Gastroesophageal sphincter (tissue), 4 donors: ENCODE measurements at regions not wholly inside any gene's neighbourhood (a gene's known extent, or its start where the extent isn't known, plus 50 kb on each side); places are given as distances from the start of the nearest gene placed in this dataset.

Experiments used
- ATAC-seq: fragments of 150-250 bp; one replicate; pipeline ENCODE4 v1.9.1; 2016; ENCODE audit warnings: mild to moderate bottlenecking, moderate library complexity
- H3K27ac ChIP-seq, 4 donors: fragments of 200-600 bp; sonication (generic) in 3 of 4; 1 replicate in 3 of 4; 2 replicates in 1 of 4; pipeline ENCODE4 v1.5.1; 2016 to 2019
- H3K27me3 ChIP-seq: fragments of 200-600 bp; sonication (generic); one replicate; pipeline ENCODE4 v1.5.1; 2019
- H3K36me3 ChIP-seq, 2 donors: fragments of 200-600 bp; sonication (generic); one replicate each; pipeline ENCODE4 v1.5.1; 2019; ENCODE audit warnings: control low read depth in 1 of 2
- H3K4me1 ChIP-seq, 3 donors: fragments of 200-600 bp; sonication (generic); 1 replicate in 2 of 3; 2 replicates in 1 of 3; pipeline ENCODE4 v1.5.1; 2016 to 2019; ENCODE audit warnings: control low read depth in 2 of 3
- H3K4me3 ChIP-seq, 2 donors: fragments of 200-600 bp; sonication (generic); one replicate each; pipeline ENCODE4 v1.5.1; 2019; ENCODE audit warnings: mild to moderate bottlenecking in 1 of 2, moderate library complexity in 1 of 2
- H3K9me3 ChIP-seq, 3 donors: fragments of 200-600 bp; sonication (generic); one replicate each; pipeline ENCODE4 v1.5.1; 2017 to 2019; ENCODE audit warnings: control low read depth in 2 of 3
- EP300 ChIP-seq: sonication (generic); formaldehyde crosslinking; IDR thresholded peaks from one replicate; pipeline ENCODE4 v1.6.1; 2017; ENCODE audit warnings: antibody characterized with exemption, mild to moderate bottlenecking
- POLR2A ChIP-seq, 2 donors: fragments of 450-650 bp; IDR thresholded peaks; one replicate each; pipeline ENCODE4 v1.6.1; 2017; ENCODE audit warnings: antibody characterized with exemption in 2 of 2, mild to moderate bottlenecking in 2 of 2, moderate library complexity in 1 of 2
- POLR2AphosphoS5 ChIP-seq: sonication (generic); formaldehyde crosslinking; IDR thresholded peaks from one replicate; pipeline ENCODE4 v1.6.1; 2017; ENCODE audit warnings: antibody characterized with exemption
- WGBS, 2 donors: methylation state at CpG; one replicate each; pipeline ENCODE4 v1.1.5; 2018; ENCODE audit warnings: low coverage in 1 of 2; 5-methylcytosine and 5-hydroxymethylcytosine counted together
- TF ChIP-seq, protein P1 (sequence below), 4 experiments: fragments of 200-600 bp in 2 of 4; fragments of 450-650 bp in 2 of 4; sonication (generic) in 1 of 4; IDR thresholded peaks; one replicate each; pipeline ENCODE4 v1.5.1; 2017 to 2019; ENCODE audit warnings: antibody characterized with exemption in 4 of 4, mild to moderate bottlenecking in 2 of 4, moderate library complexity in 2 of 4

DNA sequence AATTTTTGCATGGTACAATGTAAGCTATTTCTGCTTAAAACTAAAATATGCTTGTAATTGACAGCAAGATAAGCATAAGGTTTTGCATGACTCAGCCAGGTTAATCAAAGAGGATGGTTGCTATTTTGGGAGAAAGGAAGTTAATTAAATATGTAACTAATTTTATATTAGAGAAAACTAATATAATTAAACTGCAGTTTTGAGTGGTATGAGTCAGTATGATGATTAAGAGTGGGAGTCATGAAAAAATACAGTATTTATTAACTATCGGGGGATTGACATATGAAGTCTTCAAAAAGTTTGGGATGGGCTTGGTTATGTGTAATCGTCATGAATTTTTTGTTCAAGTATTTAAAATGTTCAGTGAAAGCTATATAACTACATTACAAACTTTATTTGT lies 54.0 kb upstream of the CDK20 start:
- Histone ChIP-seq H3K36me3 (no peaks in the 10 kb centered on the region), H3K27ac (no peak overlapping the region), H3K4me1 (no peaks in the 10 kb centered on the region), H3K9me3 (no peaks in the 10 kb centered on the region), H3K27me3 (no peaks in the 10 kb centered on the region), H3K4me3 (no peak overlapping the region)
- no peak for ATAC-seq
- 89 to 92% methylated on average over 2 of the region's 2 CpGs for WGBS, 2 donors
- TF ChIP-seq, protein P1, sequence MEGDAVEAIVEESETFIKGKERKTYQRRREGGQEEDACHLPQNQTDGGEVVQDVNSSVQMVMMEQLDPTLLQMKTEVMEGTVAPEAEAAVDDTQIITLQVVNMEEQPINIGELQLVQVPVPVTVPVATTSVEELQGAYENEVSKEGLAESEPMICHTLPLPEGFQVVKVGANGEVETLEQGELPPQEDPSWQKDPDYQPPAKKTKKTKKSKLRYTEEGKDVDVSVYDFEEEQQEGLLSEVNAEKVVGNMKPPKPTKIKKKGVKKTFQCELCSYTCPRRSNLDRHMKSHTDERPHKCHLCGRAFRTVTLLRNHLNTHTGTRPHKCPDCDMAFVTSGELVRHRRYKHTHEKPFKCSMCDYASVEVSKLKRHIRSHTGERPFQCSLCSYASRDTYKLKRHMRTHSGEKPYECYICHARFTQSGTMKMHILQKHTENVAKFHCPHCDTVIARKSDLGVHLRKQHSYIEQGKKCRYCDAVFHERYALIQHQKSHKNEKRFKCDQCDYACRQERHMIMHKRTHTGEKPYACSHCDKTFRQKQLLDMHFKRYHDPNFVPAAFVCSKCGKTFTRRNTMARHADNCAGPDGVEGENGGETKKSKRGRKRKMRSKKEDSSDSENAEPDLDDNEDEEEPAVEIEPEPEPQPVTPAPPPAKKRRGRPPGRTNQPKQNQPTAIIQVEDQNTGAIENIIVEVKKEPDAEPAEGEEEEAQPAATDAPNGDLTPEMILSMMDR (IDR thresholded peaks at IDR 0.05): no peak
- TF ChIP-seq EP300: no peak
- TF ChIP-seq POLR2A (IDR thresholded peaks at IDR 0.05): no peak
- TF ChIP-seq POLR2AphosphoS5: no peak

DNA sequence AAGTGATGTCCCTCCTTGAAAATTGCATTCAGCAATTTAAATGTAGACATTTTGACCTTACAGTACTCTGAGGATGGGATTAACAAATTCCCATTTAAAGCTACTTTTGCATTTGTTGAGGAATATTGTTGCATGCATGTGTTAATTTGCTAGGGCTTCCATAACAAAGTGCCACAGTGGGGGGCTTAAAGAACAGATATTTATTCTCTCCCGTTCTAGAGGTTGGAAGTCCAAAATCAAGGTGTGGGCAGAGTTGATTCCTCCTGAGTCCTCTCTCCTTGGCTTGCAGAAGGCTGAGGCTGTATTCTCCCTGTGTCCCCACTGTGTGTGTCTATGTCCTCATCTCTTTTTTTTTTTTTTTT lies 51.8 kb upstream of the CDK20 start:
- TF ChIP-seq, protein P1 (IDR thresholded peaks at IDR 0.05): no peak
- TF ChIP-seq EP300: no peak
- no peak for TF ChIP-seq POLR2A (IDR thresholded peaks at IDR 0.05)
- TF ChIP-seq POLR2AphosphoS5: no peak
- no peaks in the 10 kb centered on the region for H3K4me1 ChIP-seq
- ATAC-seq: no peak
- no peaks in the 10 kb centered on the region for H3K27me3 ChIP-seq
- H3K9me3 ChIP-seq: no peaks in the 10 kb centered on the region
- WGBS, 2 donors: 60 to 88% methylated on average over 1 of the region's 1 CpG
- no peak overlapping the region for H3K4me3 ChIP-seq
- H3K36me3 ChIP-seq: no peaks in the 10 kb centered on the region
- H3K27ac ChIP-seq: no peak overlapping the region

DNA sequence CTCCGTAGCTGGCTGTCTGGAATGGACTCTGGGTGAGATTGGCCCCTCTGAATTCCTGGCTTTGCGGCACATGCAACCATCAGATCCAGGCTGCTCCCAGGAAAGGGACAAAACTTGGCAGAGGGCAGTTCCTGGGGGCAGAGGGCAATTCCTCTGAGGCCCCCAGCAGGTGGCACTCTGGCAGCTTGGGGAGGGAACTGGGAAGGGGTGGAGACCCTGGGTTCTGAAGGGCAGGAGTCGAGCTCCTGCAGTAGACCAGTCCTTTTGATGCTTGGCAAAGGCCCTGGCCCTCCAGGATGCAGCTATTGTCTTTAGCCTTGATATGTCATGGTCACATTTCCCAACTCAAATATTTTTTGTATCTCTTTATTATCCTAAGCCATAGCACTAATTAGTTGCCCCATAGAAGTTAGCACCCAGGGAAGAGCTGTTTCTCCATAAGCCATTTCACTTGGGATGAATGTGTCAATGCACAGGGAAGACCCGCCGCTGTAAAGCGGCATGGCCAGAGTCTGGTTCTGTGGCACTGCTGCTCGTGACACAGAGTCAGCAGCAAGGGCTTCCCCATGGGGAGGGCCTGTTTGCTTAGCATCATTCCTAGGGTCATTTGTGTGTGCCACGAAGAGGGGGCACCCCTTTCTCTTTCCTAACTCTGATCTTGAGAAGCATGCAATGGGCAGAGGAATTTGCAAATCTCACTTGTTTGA lies 51.2 kb upstream of the CDK20 start:
- Histone ChIP-seq H3K4me1 (no peaks in the 10 kb centered on the region), H3K9me3 (no peaks in the 10 kb centered on the region), H3K27ac (no peak overlapping the region), H3K36me3 (no peaks in the 10 kb centered on the region), H3K4me3 (no peak overlapping the region), H3K27me3 (no peaks in the 10 kb centered on the region)
- ATAC-seq: no peak
- 71 to 100% methylated on average over 1 of the region's 8 CpGs for WGBS, 2 donors
- no peak for TF ChIP-seq POLR2A (IDR thresholded peaks at IDR 0.05)
- TF ChIP-seq EP300: no peak
- TF ChIP-seq, protein P1 (IDR thresholded peaks at IDR 0.05): no peak
- no peak for TF ChIP-seq POLR2AphosphoS5

DNA sequence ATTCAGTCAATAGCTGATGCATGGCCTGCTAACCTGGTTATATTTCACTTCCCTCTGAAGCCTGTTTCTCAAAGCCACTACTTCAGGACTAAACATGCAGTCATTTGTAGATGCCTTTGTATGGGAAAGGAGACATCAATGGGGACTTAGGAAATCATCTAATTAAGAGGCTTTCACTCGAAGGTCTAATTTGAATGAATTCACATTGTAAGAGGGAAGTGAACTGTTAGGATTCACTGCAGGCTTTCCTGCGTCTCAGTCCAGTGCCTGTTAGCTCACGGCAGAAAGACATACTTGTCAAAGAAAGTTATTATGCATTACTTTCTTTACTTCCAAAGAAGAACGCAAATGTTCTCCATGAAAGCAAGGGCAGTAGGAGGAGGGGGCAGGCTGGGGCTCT lies 50.6 kb upstream of the CDK20 start:
- Histone ChIP-seq H3K27ac (no peak overlapping the region), H3K4me1 (no peaks in the 10 kb centered on the region), H3K9me3 (no peaks in the 10 kb centered on the region), H3K4me3 (no peak overlapping the region), H3K27me3 (no peaks in the 10 kb centered on the region), H3K36me3 (no peaks in the 10 kb centered on the region)
- WGBS, 2 donors: 63 to 64% methylated on average over 2 to 4 of the region's 4 CpGs
- no peak for ATAC-seq
- TF ChIP-seq, protein P1 (IDR thresholded peaks at IDR 0.05): no peak
- TF ChIP-seq POLR2AphosphoS5: no peak
- TF ChIP-seq EP300: no peak
- no peak for TF ChIP-seq POLR2A (IDR thresholded peaks at IDR 0.05)
